Sigmoid colon (tissue), 4 donors: ENCODE measurements at regions not wholly inside any gene's neighbourhood (a gene's known extent, or its start where the extent isn't known, plus 50 kb on each side); places are given as distances from the start of the nearest gene placed in this dataset.

Experiments
- CTCF ChIP-seq, 4 experiments: fragments of 450-650 bp in 3 of 4; fragments of 200-600 bp in 1 of 4; IDR thresholded peaks; one replicate each; pipeline ENCODE4 v1.5.1; 2016 to 2019; ENCODE audit warnings: antibody characterized with exemption in 4 of 4, mild to moderate bottlenecking in 3 of 4, moderate library complexity in 2 of 4
- POLR2AphosphoS5 ChIP-seq, 4 donors: sonication (generic); formaldehyde crosslinking; IDR thresholded peaks; one replicate each; pipeline ENCODE4 v1.6.1; 2017; ENCODE audit warnings: antibody characterized with exemption in 4 of 4

- TF ChIP-seq POLR2AphosphoS5 (IDR thresholded peaks at IDR 0.05) = no peak
- no peak for TF ChIP-seq CTCF (IDR thresholded peaks at IDR 0.05)
These were observed 113.0 kb upstream of the MME start for GRCh38 chr3:154967090-154967489.
